Stimulated activated naive CD8-positive, alpha-beta T cell treated with anti-CD3 and anti-CD28 coated beads, Interleukin-15, amount 100 ng/mL, for 72 hours (primary cell): ENCODE measurements at regions not wholly inside any gene's neighbourhood (a gene's known extent, or its start where the extent isn't known, plus 50 kb on each side); places are given as distances from the start of the nearest gene placed in this dataset.
A peak's percentile ranks its signal among the peaks of the same experiment; 100 is the strongest.
"Not testable (repeated sequence)": the region's sequence is repeated elsewhere in the genome, so short reads cannot be mapped to it uniquely, and the experiment has no call there.

Experiments used
- ATAC-seq: fragments of 150-1000 bp; cut with Tn5 transposase; 2 replicates; pipeline ENCODE4 v1.10.0; 2021; ENCODE audit warnings: mild to moderate bottlenecking, moderate library complexity
- DNase-seq, 2 donors: peaks; one replicate each; pipeline ENCODE4 v3.0.0; 2021 to 2022
- H3K27ac Mint-ChIP-seq, 2 donors: one replicate each; pipeline ENCODE4 v1.8.0; 2022; ENCODE audit warnings: mild to moderate bottlenecking in 2 of 2, mixed read lengths in 2 of 2, moderate library complexity in 2 of 2
- H3K27me3 Mint-ChIP-seq: one replicate; pipeline ENCODE4 v1.8.0; 2022; ENCODE audit warnings: mixed read lengths
- H3K4me1 Mint-ChIP-seq: one replicate; pipeline ENCODE4 v1.8.0; 2022; ENCODE audit warnings: mild to moderate bottlenecking, mixed read lengths
- H3K4me3 Mint-ChIP-seq, 2 donors: one replicate each; pipeline ENCODE4 v1.8.0; 2022; ENCODE audit warnings: mild to moderate bottlenecking in 2 of 2, mixed read lengths in 2 of 2, moderate library complexity in 1 of 2
- H3K9me3 Mint-ChIP-seq, 2 donors: one replicate each; pipeline ENCODE4 v1.8.0; 2022; ENCODE audit warnings: mixed read lengths in 2 of 2

DNA sequence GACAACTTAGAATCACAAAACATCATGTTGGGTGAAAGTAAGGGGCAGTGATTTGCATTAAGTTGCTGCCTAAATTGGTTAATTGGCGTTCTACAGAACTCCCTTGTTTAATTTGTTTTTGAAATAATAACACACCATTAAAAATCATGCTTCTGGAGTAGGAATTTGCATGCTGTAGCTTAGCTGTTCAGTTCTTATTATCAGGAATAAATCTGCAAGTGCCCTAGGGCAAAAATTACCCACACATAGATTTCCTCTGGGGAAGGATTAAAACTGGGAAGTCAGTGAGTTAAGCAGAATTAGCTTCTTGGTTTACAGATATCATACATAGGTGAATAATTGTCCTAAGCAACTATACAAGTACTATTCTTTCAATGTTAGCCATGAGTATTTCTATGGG is 381.6 kb upstream of the NAALADL2 start:
- DNase-seq (no peak), ATAC-seq (no peak)
- no peak overlapping the region for H3K4me3 Mint-ChIP-seq
- no peaks in the 10 kb centered on the region for H3K4me1 Mint-ChIP-seq
- no peaks in the 10 kb centered on the region for H3K27me3 Mint-ChIP-seq
- no peaks in the 10 kb centered on the region for H3K9me3 Mint-ChIP-seq
- H3K27ac Mint-ChIP-seq, result no peak overlapping the region

DNA sequence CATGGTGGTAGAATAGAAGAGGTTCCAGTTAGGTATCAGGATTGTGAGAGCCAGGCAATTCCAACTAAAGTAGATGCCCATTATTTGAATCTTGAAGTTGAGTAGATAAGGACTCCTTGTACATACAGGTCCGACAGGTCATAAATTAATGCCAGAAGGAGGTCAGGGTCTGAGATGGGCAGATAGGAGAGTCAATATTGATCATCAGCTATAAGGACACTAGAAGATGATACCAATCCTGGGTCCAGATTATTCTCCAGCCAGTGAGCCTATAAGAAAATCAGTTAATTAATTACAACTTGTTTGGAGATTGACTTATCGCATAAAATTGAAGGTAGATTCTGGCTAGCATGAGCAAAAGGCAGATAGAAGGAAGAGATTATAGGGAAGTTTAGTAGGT is 378.4 kb upstream of the NAALADL2 start:
- H3K4me3 Mint-ChIP-seq, result no peak overlapping the region
- H3K9me3 Mint-ChIP-seq, result peaks cover 0 to 5% of the 10 kb centered on the region in 2 donors
- DNase-seq (no peak), ATAC-seq (no peak)
- no peak overlapping the region for H3K27ac Mint-ChIP-seq
- H3K4me1 Mint-ChIP-seq, result no peaks in the 10 kb centered on the region
- no peaks in the 10 kb centered on the region for H3K27me3 Mint-ChIP-seq

- DNase-seq (no peak), ATAC-seq (no peak)
- no peak overlapping the region for H3K27ac Mint-ChIP-seq
- no peak overlapping the region for H3K4me3 Mint-ChIP-seq
- H3K27me3 Mint-ChIP-seq, result no peaks in the 10 kb centered on the region
- H3K4me1 Mint-ChIP-seq, result no peaks in the 10 kb centered on the region
- H3K9me3 Mint-ChIP-seq, result peaks cover 0 to 5% of the 10 kb centered on the region in 2 donors
Measured at GRCh38 chr3:174482541-174482940, 376.6 kb upstream of the NAALADL2 start.

GRCh38 chr3:174483254-174483653 is 375.9 kb upstream of the NAALADL2 start:
- no peak for DNase-seq
- Mint-ChIP-seq H3K27me3 (no peaks in the 10 kb centered on the region), H3K27ac (no peak overlapping the region), H3K4me3 (no peak overlapping the region), H3K4me1 (no peaks in the 10 kb centered on the region), H3K9me3 (peaks cover 0 to 5% of the 10 kb centered on the region in 2 donors)
- ATAC-seq, result no peak

- H3K27ac Mint-ChIP-seq, DNase-seq, H3K4me1 Mint-ChIP-seq, H3K4me3 Mint-ChIP-seq, H3K27me3 Mint-ChIP-seq, ATAC-seq, H3K9me3 Mint-ChIP-seq: not testable (repeated sequence)
Measured at GRCh38 chr3:174483856-174484255, 375.3 kb upstream of the NAALADL2 start.

GRCh38 chr3:174488527-174488926 is 370.6 kb upstream of the NAALADL2 start:
- Mint-ChIP-seq H3K9me3 (peaks cover 11 to 19% of the 10 kb centered on the region in 2 donors), H3K4me3 (no peak overlapping the region), H3K27me3 (no peaks in the 10 kb centered on the region), H3K4me1 (no peaks in the 10 kb centered on the region), H3K27ac (no peak overlapping the region)
- DNase-seq (no peak), ATAC-seq (no peak)

DNA sequence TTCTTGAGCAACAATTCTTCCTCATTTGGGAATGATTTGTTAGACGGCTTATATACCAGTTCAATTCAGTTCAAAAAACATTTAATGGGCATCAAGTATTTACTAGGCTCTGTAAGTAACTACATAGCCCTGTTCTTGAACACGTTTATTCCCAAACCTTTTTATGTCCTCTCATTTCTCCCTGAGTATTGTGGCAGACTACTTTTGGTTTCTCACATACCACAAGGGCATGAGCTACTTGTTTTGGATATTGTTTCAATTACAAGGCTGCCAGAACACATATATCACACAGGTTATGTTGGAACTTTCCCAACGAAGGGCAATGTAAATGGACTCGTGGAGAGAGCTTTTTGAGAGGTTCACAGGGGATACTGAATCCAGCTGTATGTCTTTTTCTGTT is 363.8 kb upstream of the NAALADL2 start:
- H3K4me1 Mint-ChIP-seq, result no peaks in the 10 kb centered on the region
- H3K27me3 Mint-ChIP-seq, result no peaks in the 10 kb centered on the region
- ATAC-seq, result no peak
- H3K27ac Mint-ChIP-seq, result no peak overlapping the region
- H3K9me3 Mint-ChIP-seq, result peaks cover 0 to 2% of the 10 kb centered on the region in 2 donors
- DNase-seq, result no peak
- no peak overlapping the region for H3K4me3 Mint-ChIP-seq

- DNase-seq, result no peak
- no peak overlapping the region for H3K4me3 Mint-ChIP-seq
Measured at GRCh38 chr3:174495928-174496327, 363.2 kb upstream of the NAALADL2 start.

GRCh38 chr3:174498638-174499037 is 360.5 kb upstream of the NAALADL2 start:
- DNase-seq (no peak), ATAC-seq (no peak)

More at GRCh38 chr3:174495928-174496327, 363.2 kb upstream of the NAALADL2 start:
- no peak for ATAC-seq
- H3K27me3 Mint-ChIP-seq, result no peaks in the 10 kb centered on the region
- H3K27ac Mint-ChIP-seq, result no peak overlapping the region
- no peaks in the 10 kb centered on the region for H3K9me3 Mint-ChIP-seq
- H3K4me1 Mint-ChIP-seq, result no peaks in the 10 kb centered on the region

DNA sequence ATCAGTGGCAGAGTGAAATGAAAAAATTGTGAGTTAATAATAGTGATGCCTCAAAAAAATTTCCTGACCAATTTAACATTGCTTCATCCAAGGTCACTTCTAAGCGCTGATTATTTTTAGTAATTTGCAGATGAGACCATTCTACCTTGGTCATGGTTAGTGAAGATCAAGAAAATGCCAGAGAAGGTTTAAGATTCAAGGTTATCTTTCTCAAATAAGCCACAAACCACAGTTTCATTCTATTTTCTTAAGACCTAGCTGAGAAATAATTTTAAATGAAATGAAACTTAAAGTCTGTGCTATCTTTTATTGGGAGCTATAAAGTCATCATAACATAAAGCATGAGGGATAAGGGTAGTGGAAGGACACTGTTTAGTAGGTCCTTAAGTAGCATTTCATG is 353.9 kb upstream of the NAALADL2 start:
- DNase-seq (no peak), ATAC-seq (no peak)
- Mint-ChIP-seq H3K27me3 (no peaks in the 10 kb centered on the region), H3K4me1 (no peaks in the 10 kb centered on the region), H3K27ac (no peak overlapping the region), H3K4me3 (no peak overlapping the region), H3K9me3 (no peaks in the 10 kb centered on the region)

More at GRCh38 chr3:174498638-174499037, 360.5 kb upstream of the NAALADL2 start:
- no peak overlapping the region for H3K4me3 Mint-ChIP-seq
- H3K4me1 Mint-ChIP-seq, result no peaks in the 10 kb centered on the region
- H3K9me3 Mint-ChIP-seq, result no peaks in the 10 kb centered on the region
- H3K27me3 Mint-ChIP-seq, result no peaks in the 10 kb centered on the region
- no peak overlapping the region for H3K27ac Mint-ChIP-seq

- ATAC-seq, result no peak
- H3K9me3 Mint-ChIP-seq, result peaks cover 0 to 7% of the 10 kb centered on the region in 2 donors
Measured at GRCh38 chr3:174524203-174524602, 334.9 kb upstream of the NAALADL2 start.

GRCh38 chr3:174529298-174529697 is 329.8 kb upstream of the NAALADL2 start:
- Mint-ChIP-seq H3K4me3 (no peak overlapping the region), H3K27me3 (no peaks in the 10 kb centered on the region), H3K27ac (no peak overlapping the region), H3K4me1 (no peaks in the 10 kb centered on the region), H3K9me3 (peaks cover 6 to 17% of the 10 kb centered on the region in 2 donors)
- ATAC-seq, result no peak
- DNase-seq, result no peak

More at GRCh38 chr3:174524203-174524602, 334.9 kb upstream of the NAALADL2 start:
- Mint-ChIP-seq H3K27me3 (no peaks in the 10 kb centered on the region), H3K27ac (no peak overlapping the region), H3K4me1 (no peaks in the 10 kb centered on the region), H3K4me3 (no peak overlapping the region)
- no peak for DNase-seq

GRCh38 chr3:174531262-174531982 is 327.7 kb upstream of the NAALADL2 start:
- DNase-seq (no peak), ATAC-seq (no peak)
- no peak overlapping the region for H3K27ac Mint-ChIP-seq
- peaks cover 6 to 17% of the 10 kb centered on the region in 2 donors for H3K9me3 Mint-ChIP-seq
- H3K4me3 Mint-ChIP-seq, result no peak overlapping the region
- no peaks in the 10 kb centered on the region for H3K4me1 Mint-ChIP-seq
- no peaks in the 10 kb centered on the region for H3K27me3 Mint-ChIP-seq

- H3K4me3 Mint-ChIP-seq, result no peak overlapping the region
- H3K4me1 Mint-ChIP-seq, result no peaks in the 10 kb centered on the region
- ATAC-seq (no peak), DNase-seq (no peak)
- peaks cover 6 to 17% of the 10 kb centered on the region in 2 donors for H3K9me3 Mint-ChIP-seq
- H3K27me3 Mint-ChIP-seq, result no peaks in the 10 kb centered on the region
- no peak overlapping the region for H3K27ac Mint-ChIP-seq
Measured at GRCh38 chr3:174532216-174532615, 326.9 kb upstream of the NAALADL2 start.

DNA sequence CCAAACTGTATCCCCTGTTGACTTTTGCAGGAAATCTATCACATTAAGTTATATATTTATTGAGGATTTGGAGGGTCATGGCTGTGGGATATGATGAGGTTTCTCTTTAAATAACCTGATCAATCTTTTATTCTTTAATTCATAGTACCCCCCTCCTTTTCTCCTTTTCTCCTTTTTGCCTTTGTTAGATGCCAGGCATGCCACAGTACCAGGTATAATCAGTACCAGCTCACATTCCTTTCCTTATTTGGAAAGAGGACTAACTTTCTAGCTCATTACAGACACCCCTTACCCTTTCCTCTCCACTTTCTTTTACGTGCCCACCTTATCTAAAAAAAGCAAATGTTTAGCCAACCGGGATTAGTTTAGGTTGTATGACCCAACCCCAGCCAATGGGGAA is 326.4 kb upstream of the NAALADL2 start:
- H3K4me1 Mint-ChIP-seq, result no peaks in the 10 kb centered on the region
- no peaks in the 10 kb centered on the region for H3K27me3 Mint-ChIP-seq
- peaks cover 6 to 17% of the 10 kb centered on the region in 2 donors for H3K9me3 Mint-ChIP-seq
- DNase-seq (no peak), ATAC-seq (no peak)
- H3K27ac Mint-ChIP-seq, result peak overlapping the region in 1 of 2 donors; percentile 30
- H3K4me3 Mint-ChIP-seq, result no peak overlapping the region

DNA sequence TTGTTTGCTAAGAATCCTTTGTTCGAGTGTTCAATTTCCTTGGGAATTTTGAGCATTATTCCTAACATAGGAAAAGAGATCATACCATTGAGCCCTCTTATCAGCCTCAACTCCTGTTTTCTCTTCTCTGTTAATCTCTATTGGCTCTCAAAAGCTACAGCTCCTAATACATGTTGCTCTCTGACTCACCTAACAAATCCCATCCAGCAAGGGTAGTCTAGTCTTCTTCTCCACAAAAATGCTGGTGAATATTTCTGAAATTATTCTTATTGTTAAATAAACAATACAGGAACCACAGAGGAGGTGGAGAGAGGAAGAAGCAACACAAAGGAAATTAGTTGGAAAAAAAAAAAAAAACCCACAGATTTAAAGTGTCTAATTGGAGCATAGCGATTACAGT is 325.8 kb upstream of the NAALADL2 start:
- no peaks in the 10 kb centered on the region for H3K4me1 Mint-ChIP-seq
- H3K4me3 Mint-ChIP-seq, result no peak overlapping the region
- DNase-seq, result no peak
- ATAC-seq, result no peak
- H3K9me3 Mint-ChIP-seq, result peaks cover 6 to 17% of the 10 kb centered on the region in 2 donors
- no peaks in the 10 kb centered on the region for H3K27me3 Mint-ChIP-seq
- no peak overlapping the region for H3K27ac Mint-ChIP-seq

- no peak overlapping the region for H3K4me3 Mint-ChIP-seq
- no peak overlapping the region for H3K27ac Mint-ChIP-seq
- DNase-seq (no peak), ATAC-seq (no peak)
- H3K4me1 Mint-ChIP-seq, result no peaks in the 10 kb centered on the region
- peaks cover 0 to 7% of the 10 kb centered on the region in 2 donors for H3K9me3 Mint-ChIP-seq
- H3K27me3 Mint-ChIP-seq, result no peaks in the 10 kb centered on the region
Measured at GRCh38 chr3:174536319-174536718, 322.8 kb upstream of the NAALADL2 start.
